ENCODE measurements at regions not wholly inside any gene's neighbourhood (a gene's known extent, or its start where the extent isn't known, plus 50 kb on each side); places are given as distances from the start of the nearest gene placed in this dataset.

GRCh38 chr3:72231439-72232196 is 446.7 kb upstream of the PROK2 start:
- H3K4me3 ChIP-seq (ENCODE audit: low read depth, low read length) = no peak overlapping the region
- no peaks in the 10 kb centered on the region for H3K36me3 ChIP-seq
- no peak for DNase-seq
- TF ChIP-seq CTCF (IDR thresholded peaks at IDR 0.05; ENCODE audit: low read depth, low read length) = no peak
- H3K9me3 ChIP-seq = no peaks in the 10 kb centered on the region
- H3K27me3 ChIP-seq = no peaks in the 10 kb centered on the region
- no peaks in the 10 kb centered on the region; the same call in 1 of the 2 replicates for H3K4me1 ChIP-seq

GRCh38 chr3:72230774-72231379 is 445.9 kb upstream of the PROK2 start:
- Histone ChIP-seq H3K4me3 (ENCODE audit: low read depth, low read length) (no peak overlapping the region), H3K9me3 (no peaks in the 10 kb centered on the region), H3K4me1 (no peaks in the 10 kb centered on the region; the same call in 1 of the 2 replicates), H3K36me3 (no peaks in the 10 kb centered on the region), H3K27me3 (no peaks in the 10 kb centered on the region)
- no peak for DNase-seq
- no peak for TF ChIP-seq CTCF (IDR thresholded peaks at IDR 0.05; ENCODE audit: low read depth, low read length)

- Histone ChIP-seq H3K27me3 (no peaks in the 10 kb centered on the region), H3K36me3 (no peaks in the 10 kb centered on the region), H3K9me3 (no peaks in the 10 kb centered on the region), H3K4me1 (no peaks in the 10 kb centered on the region; the same call in 1 of the 2 replicates), H3K4me3 (ENCODE audit: low read depth, low read length) (no peak overlapping the region)
- TF ChIP-seq CTCF (IDR thresholded peaks at IDR 0.05; ENCODE audit: low read depth, low read length) = no peak
- no peak for DNase-seq
Measured at GRCh38 chr3:72229952-72230351, 445.0 kb upstream of the PROK2 start.

GRCh38 chr3:72227486-72228070 is 442.6 kb upstream of the PROK2 start:
- no peaks in the 10 kb centered on the region for H3K36me3 ChIP-seq

GRCh38 chr3:72224804-72225509 is 440.0 kb upstream of the PROK2 start:
- no peaks in the 10 kb centered on the region for H3K4me1 ChIP-seq
- no peaks in the 10 kb centered on the region for H3K36me3 ChIP-seq
- no peaks in the 10 kb centered on the region for H3K9me3 ChIP-seq
- H3K27me3 ChIP-seq = no peaks in the 10 kb centered on the region
- DNase-seq = no peak
- no peak overlapping the region for H3K4me3 ChIP-seq (ENCODE audit: low read depth, low read length)
- no peak for TF ChIP-seq CTCF (IDR thresholded peaks at IDR 0.05; ENCODE audit: low read depth, low read length)

More at GRCh38 chr3:72227486-72228070, 442.6 kb upstream of the PROK2 start:
- no peak for TF ChIP-seq CTCF (IDR thresholded peaks at IDR 0.05; ENCODE audit: low read depth, low read length)
- H3K9me3 ChIP-seq = no peaks in the 10 kb centered on the region
- no peak overlapping the region for H3K4me3 ChIP-seq (ENCODE audit: low read depth, low read length)
- DNase-seq = no peak
- no peaks in the 10 kb centered on the region; the same call in 1 of the 2 replicates for H3K4me1 ChIP-seq
- no peaks in the 10 kb centered on the region for H3K27me3 ChIP-seq

Measured in BE2C (cell line).